Neural progenitor cell (in vitro differentiated cells): ENCODE measurements at regions not wholly inside any gene's neighbourhood (a gene's known extent, or its start where the extent isn't known, plus 50 kb on each side); places are given as distances from the start of the nearest gene placed in this dataset.

Experiments used
- DNase-seq: peaks from one replicate; pipeline ENCODE4 v3.0.0-alpha.2; 2016; ENCODE audit warnings: low spot score
- H2AFZ ChIP-seq: fragments of 200-600 bp; sonication (generic); replicated peaks from 2 replicates; pipeline ENCODE4 v1.6.1; 2016; ENCODE audit warnings: antibody characterized with exemption
- H3F3A ChIP-seq: fragments of 200-600 bp; sonication (generic); 2 replicates; pipeline ENCODE4 v1.6.1; 2016; ENCODE audit warnings: antibody characterized with exemption, low read depth
- H3K27ac ChIP-seq: fragments of 200-600 bp; sonication (generic); 2 replicates; pipeline ENCODE4 v1.5.1; 2016; ENCODE audit warnings: mild to moderate bottlenecking
- H3K27me3 ChIP-seq: fragments of 200-600 bp; sonication (generic); 2 replicates; pipeline ENCODE4 v1.6.1; 2016; ENCODE audit warnings: mild to moderate bottlenecking, moderate library complexity
- H3K36me3 ChIP-seq: fragments of 200-600 bp; sonication (generic); 2 replicates; pipeline ENCODE4 v1.5.1; 2016
- H3K4me1 ChIP-seq: fragments of 200-600 bp; sonication (generic); 2 replicates; pipeline ENCODE4 v1.6.1; 2016; ENCODE audit warnings: mixed run types
- H3K4me2 ChIP-seq: fragments of 200-600 bp; sonication (generic); 2 replicates; pipeline ENCODE4 v1.6.1; 2016
- H3K4me3 ChIP-seq: fragments of 200-600 bp; sonication (generic); 2 replicates; pipeline ENCODE4 v1.5.1; 2016
- H3K79me2 ChIP-seq: fragments of 200-600 bp; sonication (generic); 2 replicates; pipeline ENCODE4 v1.6.1; 2016; ENCODE audit warnings: low read depth
- H3K9ac ChIP-seq: fragments of 200-600 bp; sonication (generic); 2 replicates; pipeline ENCODE4 v1.6.1; 2016
- H3K9me3 ChIP-seq: fragments of 200-600 bp; sonication (generic); 2 replicates; pipeline ENCODE4 v1.5.1; 2016; ENCODE audit warnings: low read depth
- H4K20me1 ChIP-seq: fragments of 200-600 bp; sonication (generic); 2 replicates; pipeline ENCODE4 v1.6.1; 2016; ENCODE audit warnings: low read depth
- H3K27ac Mint-ChIP-seq: 3 replicates; pipeline ENCODE4 v1.8.0; 2021; ENCODE audit warnings: mixed read lengths
- H3K27me3 Mint-ChIP-seq: 2 replicates; pipeline ENCODE4 v1.8.0; 2022; ENCODE audit warnings: low read depth, mild to moderate bottlenecking, inconsistent platforms, moderate library complexity, mixed read lengths; ENCODE audit not compliant: insufficient read depth
- H3K36me3 Mint-ChIP-seq: 3 replicates; pipeline ENCODE4 v1.8.0; 2021; ENCODE audit warnings: mixed read lengths
- H3K4me1 Mint-ChIP-seq: 3 replicates; pipeline ENCODE4 v1.8.0; 2021; ENCODE audit warnings: mixed read lengths
- H3K4me3 Mint-ChIP-seq: 3 replicates; pipeline ENCODE4 v1.8.0; 2021; ENCODE audit warnings: mild to moderate bottlenecking, moderate library complexity, mixed read lengths
- H3K9me3 Mint-ChIP-seq: 3 replicates; pipeline ENCODE4 v1.8.0; 2020; ENCODE audit warnings: mixed read lengths
- CTCF ChIP-seq: fragments of 200-600 bp; sonication (generic); IDR thresholded peaks from 2 replicates; pipeline ENCODE4 v1.5.1; 2017; ENCODE audit warnings: antibody characterized with exemption, mild to moderate bottlenecking
- EZH2 ChIP-seq: fragments of 200-600 bp; sonication (generic); IDR thresholded peaks from 2 replicates; pipeline ENCODE4 v1.6.1; 2017; ENCODE audit warnings: antibody characterized with exemption, mild to moderate bottlenecking, moderate library complexity
- EZH2phosphoT487 ChIP-seq: fragments of 200-600 bp; sonication (generic); IDR thresholded peaks from 2 replicates; pipeline ENCODE4 v1.6.1; 2017; ENCODE audit warnings: antibody characterized with exemption

GRCh38 chr9:7452378-7452777 is 347.2 kb downstream of the DMAC1 start:
- H3K27ac ChIP-seq, result no peak overlapping the region
- no peaks in the 10 kb centered on the region for H4K20me1 ChIP-seq

GRCh38 chr9:7451062-7451461 is 348.5 kb downstream of the DMAC1 start:
- no peak overlapping the region for H3K4me3 Mint-ChIP-seq

More at GRCh38 chr9:7452378-7452777, 347.2 kb downstream of the DMAC1 start:
- DNase-seq, result no peak
- Histone ChIP-seq H3K36me3 (no peaks in the 10 kb centered on the region), H3F3A (no peaks in the 10 kb centered on the region), H3K4me2 (no peak overlapping the region), H3K79me2 (no peaks in the 10 kb centered on the region), H2AFZ (no peak overlapping the region), H3K27me3 (no peaks in the 10 kb centered on the region), H3K9ac (no peak overlapping the region), H3K4me3 (no peak overlapping the region), H3K9me3 (no peaks in the 10 kb centered on the region), H3K4me1 (no peaks in the 10 kb centered on the region)
- no peak overlapping the region for H3K4me3 Mint-ChIP-seq
- H3K36me3 Mint-ChIP-seq, result no peaks in the 10 kb centered on the region
- H3K27ac Mint-ChIP-seq, result no peak overlapping the region
- peaks cover 2% of the 10 kb centered on the region for H3K27me3 Mint-ChIP-seq
- TF ChIP-seq EZH2 (no peak), EZH2phosphoT487 (no peak), CTCF (no peak)
- H3K9me3 Mint-ChIP-seq, result no peaks in the 10 kb centered on the region
- no peaks in the 10 kb centered on the region for H3K4me1 Mint-ChIP-seq

GRCh38 chr9:7443541-7443940 is 356.0 kb downstream of the DMAC1 start:
- H3K4me2 ChIP-seq, result no peak overlapping the region
- no peaks in the 10 kb centered on the region for H3K36me3 Mint-ChIP-seq

More at GRCh38 chr9:7451062-7451461, 348.5 kb downstream of the DMAC1 start:
- H3F3A ChIP-seq, result no peaks in the 10 kb centered on the region
- H3K79me2 ChIP-seq, result no peaks in the 10 kb centered on the region
- H3K27ac Mint-ChIP-seq, result no peak overlapping the region
- H3K4me2 ChIP-seq, result no peak overlapping the region
- no peaks in the 10 kb centered on the region for H3K27me3 ChIP-seq
- H3K27ac ChIP-seq, result no peak overlapping the region
- no peak overlapping the region for H3K9ac ChIP-seq
- DNase-seq, result no peak
- H2AFZ ChIP-seq, result no peak overlapping the region
- no peak overlapping the region for H3K4me3 ChIP-seq
- H3K27me3 Mint-ChIP-seq, result peaks cover 2% of the 10 kb centered on the region
- no peaks in the 10 kb centered on the region for H3K9me3 ChIP-seq
- no peaks in the 10 kb centered on the region for H3K36me3 Mint-ChIP-seq
- no peaks in the 10 kb centered on the region for H3K9me3 Mint-ChIP-seq
- H4K20me1 ChIP-seq, result no peaks in the 10 kb centered on the region
- TF ChIP-seq EZH2, result no peak
- no peak for TF ChIP-seq CTCF
- TF ChIP-seq EZH2phosphoT487, result no peak
- no peaks in the 10 kb centered on the region for H3K36me3 ChIP-seq
- no peaks in the 10 kb centered on the region for H3K4me1 Mint-ChIP-seq
- H3K4me1 ChIP-seq, result no peaks in the 10 kb centered on the region

More at GRCh38 chr9:7443541-7443940, 356.0 kb downstream of the DMAC1 start:
- TF ChIP-seq EZH2, result no peak
- TF ChIP-seq CTCF, result no peak
- TF ChIP-seq EZH2phosphoT487, result no peak
- no peaks in the 10 kb centered on the region for H3K4me1 ChIP-seq
- no peak overlapping the region for H3K27ac ChIP-seq
- H3K27me3 ChIP-seq, result no peaks in the 10 kb centered on the region
- no peak overlapping the region for H2AFZ ChIP-seq
- Mint-ChIP-seq H3K27me3 (no peaks in the 10 kb centered on the region), H3K4me3 (no peak overlapping the region), H3K4me1 (no peaks in the 10 kb centered on the region), H3K9me3 (no peaks in the 10 kb centered on the region), H3K27ac (no peak overlapping the region)
- no peaks in the 10 kb centered on the region for H3K79me2 ChIP-seq
- H3K9ac ChIP-seq, result no peak overlapping the region
- no peaks in the 10 kb centered on the region for H3K9me3 ChIP-seq
- no peaks in the 10 kb centered on the region for H4K20me1 ChIP-seq
- no peaks in the 10 kb centered on the region for H3F3A ChIP-seq
- no peaks in the 10 kb centered on the region for H3K36me3 ChIP-seq
- H3K4me3 ChIP-seq, result no peak overlapping the region
- DNase-seq, result no peak
